Memory B cell (primary cell): ENCODE measurements at regions not wholly inside any gene's neighbourhood (a gene's known extent, or its start where the extent isn't known, plus 50 kb on each side); places are given as distances from the start of the nearest gene placed in this dataset.
"Not testable (repeated sequence)": the region's sequence is repeated elsewhere in the genome, so short reads cannot be mapped to it uniquely, and the experiment has no call there.

Experiments
- ATAC-seq: fragments of 150-1000 bp; cut with Tn5 transposase; 2 replicates; pipeline ENCODE4 v1.10.0; 2021; ENCODE audit warnings: low read depth, mild to moderate bottlenecking, moderate library complexity
- DNase-seq, 2 donors: peaks; one replicate each; pipeline ENCODE4 v3.0.0; 2022; ENCODE audit warnings: low spot score in 2 of 2
- H3K27ac Mint-ChIP-seq: one replicate; pipeline ENCODE4 v1.8.0; 2022; ENCODE audit warnings: mild to moderate bottlenecking, moderate library complexity, mixed read lengths
- H3K27me3 Mint-ChIP-seq: one replicate; pipeline ENCODE4 v1.8.0; 2022; ENCODE audit warnings: mixed read lengths
- H3K36me3 Mint-ChIP-seq: one replicate; pipeline ENCODE4 v1.8.0; 2022; ENCODE audit warnings: mild to moderate bottlenecking, mixed read lengths
- H3K4me1 Mint-ChIP-seq: one replicate; pipeline ENCODE4 v1.8.0; 2022; ENCODE audit warnings: mixed read lengths
- H3K4me3 Mint-ChIP-seq: one replicate; pipeline ENCODE4 v1.8.0; 2022; ENCODE audit warnings: mild to moderate bottlenecking, moderate library complexity, mixed read lengths
- H3K9me3 Mint-ChIP-seq: one replicate; pipeline ENCODE4 v1.8.0; 2022; ENCODE audit warnings: mixed read lengths

DNA sequence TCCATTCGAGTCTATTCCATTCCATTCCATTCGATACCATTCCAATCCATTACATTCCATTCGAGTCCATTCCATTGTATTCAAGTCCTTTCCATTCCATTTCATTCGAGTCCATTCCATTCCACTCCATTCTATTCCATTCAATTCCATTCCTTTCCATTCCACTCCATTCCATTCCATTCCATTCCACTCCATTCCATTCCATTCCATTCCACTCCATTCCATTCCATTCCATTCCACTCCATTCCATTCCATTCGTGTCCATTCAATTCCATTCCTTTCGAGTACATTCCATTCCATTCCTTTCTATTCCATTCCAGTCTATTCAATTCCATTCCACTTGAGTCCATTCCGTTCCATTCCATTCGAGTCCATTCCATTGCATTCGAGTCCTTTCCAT, 4805.2 kb upstream of the OR11H1 start:
- not testable (repeated sequence) for H3K27me3 Mint-ChIP-seq, DNase-seq, H3K4me3 Mint-ChIP-seq, ATAC-seq, H3K27ac Mint-ChIP-seq
- Mint-ChIP-seq H3K4me1 (peaks cover 17% of the 10 kb centered on the region), H3K36me3 (peaks cover 58% of the 10 kb centered on the region), H3K9me3 (peaks cover 92% of the 10 kb centered on the region)

DNA sequence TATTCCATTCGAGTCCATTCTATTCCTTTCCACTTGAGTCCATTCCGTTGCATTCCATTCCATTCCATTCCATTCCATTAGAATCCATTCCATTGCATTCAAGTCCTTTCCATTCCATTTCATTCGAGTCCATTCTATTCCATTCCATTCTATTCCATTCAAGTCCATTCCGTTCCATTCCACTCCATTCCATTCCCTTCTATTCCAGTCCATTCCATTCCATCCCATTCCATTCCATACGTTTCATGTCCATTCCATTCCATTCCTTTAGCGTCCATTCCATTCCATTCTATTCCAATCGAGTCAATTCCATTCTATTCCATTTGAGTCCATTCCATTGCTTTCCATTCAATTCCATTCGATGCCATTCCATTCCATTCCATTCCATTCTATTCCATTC, 4804.0 kb upstream of the OR11H1 start:
- H3K4me1 Mint-ChIP-seq, result peaks cover 21% of the 10 kb centered on the region
- not testable (repeated sequence) for DNase-seq, H3K4me3 Mint-ChIP-seq, ATAC-seq, H3K27me3 Mint-ChIP-seq, H3K27ac Mint-ChIP-seq
- peaks cover 92% of the 10 kb centered on the region for H3K9me3 Mint-ChIP-seq
- peaks cover 60% of the 10 kb centered on the region for H3K36me3 Mint-ChIP-seq

DNA sequence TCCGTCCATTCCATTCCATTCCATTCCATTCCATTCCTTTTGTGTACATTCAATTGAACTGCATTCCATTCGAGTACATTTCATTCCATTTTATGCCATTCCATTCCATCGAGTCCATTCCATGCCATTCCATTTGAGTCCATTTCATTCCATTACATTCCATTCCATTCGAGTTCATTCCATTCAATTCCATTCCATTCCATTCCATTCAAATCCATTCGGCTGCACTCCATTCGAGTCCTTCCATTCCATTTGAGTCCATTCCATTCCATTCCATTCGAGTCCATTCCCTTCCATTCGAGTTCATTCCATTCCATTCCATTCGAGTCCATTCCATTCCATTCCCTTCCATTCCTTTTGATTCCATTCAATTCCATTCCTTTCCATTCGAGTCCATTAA, 4800.6 kb upstream of the OR11H1 start:
- DNase-seq, result no peak
- Mint-ChIP-seq H3K4me3 (no peak overlapping the region), H3K27ac (no peak overlapping the region), H3K4me1 (peaks cover 17% of the 10 kb centered on the region), H3K36me3 (peaks cover 48% of the 10 kb centered on the region), H3K27me3 (no peaks in the 10 kb centered on the region), H3K9me3 (peaks cover 76% of the 10 kb centered on the region)
- ATAC-seq, result no peak

DNA sequence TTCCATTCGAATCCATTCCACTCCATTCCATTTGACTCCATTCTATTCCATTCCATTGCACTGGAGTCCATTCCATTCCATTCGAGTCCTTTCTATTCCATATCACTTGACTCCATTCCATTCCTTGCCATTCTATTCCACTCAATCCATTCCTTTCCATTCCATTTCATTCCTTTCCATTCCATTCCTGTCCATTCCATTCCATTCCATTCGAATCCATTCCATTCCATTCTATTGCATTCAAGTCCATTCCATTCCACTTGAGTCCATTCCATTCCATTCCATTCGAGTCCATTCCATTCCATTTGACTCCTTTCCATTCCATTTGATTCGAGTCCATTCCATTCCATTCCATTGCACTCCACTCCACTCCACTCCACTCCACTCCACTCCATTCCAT, 4798.0 kb upstream of the OR11H1 start:
- H3K36me3 Mint-ChIP-seq, result peaks cover 34% of the 10 kb centered on the region
- not testable (repeated sequence) for H3K27me3 Mint-ChIP-seq, DNase-seq, H3K4me3 Mint-ChIP-seq, H3K4me1 Mint-ChIP-seq, ATAC-seq, H3K27ac Mint-ChIP-seq
- H3K9me3 Mint-ChIP-seq, result peaks cover 55% of the 10 kb centered on the region

DNA sequence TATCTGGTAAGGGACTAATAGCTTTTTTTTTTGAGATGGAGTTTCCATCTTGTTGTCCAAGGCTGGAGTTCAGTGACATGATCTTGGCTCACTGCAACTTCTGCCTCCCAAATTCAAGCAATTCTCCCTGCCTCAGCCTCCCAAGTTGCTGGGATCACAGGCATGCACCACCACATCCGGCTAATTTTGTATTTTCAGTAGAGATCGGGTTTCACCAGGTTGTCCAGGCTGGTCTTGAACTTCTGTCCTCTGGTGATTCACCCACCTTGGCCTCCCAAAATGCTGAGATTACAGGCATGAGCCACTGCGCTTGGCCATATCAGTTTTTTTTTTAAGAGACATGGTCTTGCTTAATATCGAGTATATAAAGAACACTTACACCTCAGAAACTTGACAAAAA, 4797.3 kb upstream of the OR11H1 start:
- not testable (repeated sequence) for H3K4me3 Mint-ChIP-seq, ATAC-seq, DNase-seq, H3K27ac Mint-ChIP-seq, H3K27me3 Mint-ChIP-seq, H3K4me1 Mint-ChIP-seq
- Mint-ChIP-seq H3K9me3 (peaks cover 51% of the 10 kb centered on the region), H3K36me3 (peaks cover 33% of the 10 kb centered on the region)

DNA sequence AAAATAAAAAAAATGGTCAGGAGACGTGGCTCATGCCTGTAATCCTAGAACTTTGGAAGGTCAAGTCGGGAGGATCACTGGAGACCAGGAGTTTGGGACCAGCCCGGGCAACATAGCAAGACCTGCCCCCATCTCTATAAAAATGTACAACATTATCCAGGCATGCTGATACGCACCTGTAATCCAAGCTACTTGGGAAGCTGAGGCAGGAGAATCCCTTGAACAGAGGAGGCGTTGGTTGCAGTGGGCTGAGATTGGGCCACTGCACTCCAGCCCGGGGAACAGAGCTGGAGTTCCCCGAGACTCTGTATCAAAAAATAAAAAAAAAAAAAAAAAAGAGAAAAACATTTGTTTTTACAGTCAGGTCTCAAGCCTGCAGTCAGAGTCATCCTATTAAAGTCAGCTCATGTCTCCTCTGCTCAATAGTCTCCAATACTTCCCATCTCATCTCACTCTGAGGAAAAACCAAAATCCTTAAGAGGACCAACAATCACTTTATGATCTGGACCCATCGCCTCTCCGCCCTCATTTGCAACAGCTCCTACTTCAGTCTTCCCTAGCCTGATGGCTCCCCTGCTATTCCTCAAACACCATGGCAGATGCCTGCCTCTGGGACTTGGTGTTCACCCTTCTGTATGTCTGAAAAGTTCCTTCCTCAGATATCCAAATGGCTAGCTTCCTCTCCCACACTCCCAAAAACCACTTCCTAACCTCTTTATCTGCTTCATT, 4796.6 kb upstream of the OR11H1 start:
- not testable (repeated sequence) for H3K4me3 Mint-ChIP-seq, ATAC-seq, H3K4me1 Mint-ChIP-seq, H3K27me3 Mint-ChIP-seq, DNase-seq, H3K27ac Mint-ChIP-seq
- H3K36me3 Mint-ChIP-seq, result peaks cover 33% of the 10 kb centered on the region
- peaks cover 45% of the 10 kb centered on the region for H3K9me3 Mint-ChIP-seq

DNA sequence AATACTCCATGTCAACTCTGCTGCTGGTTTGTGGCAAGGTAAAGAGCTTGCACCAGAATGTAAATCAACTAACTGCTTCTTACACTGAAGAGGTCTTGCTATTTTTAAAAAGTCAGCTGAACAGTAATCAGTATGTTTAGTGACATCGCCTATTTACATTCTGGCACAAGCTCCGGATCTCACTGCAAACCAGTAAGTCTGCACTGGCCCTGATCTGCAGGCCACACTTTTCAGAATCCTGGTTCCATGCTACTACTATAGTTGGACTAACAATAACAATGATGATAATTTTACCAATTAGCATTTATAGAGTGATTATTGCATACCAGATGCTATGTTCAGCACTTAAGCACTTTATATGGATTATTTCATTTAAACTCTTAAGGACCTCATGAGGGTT, 4792.9 kb upstream of the OR11H1 start:
- H3K36me3 Mint-ChIP-seq, DNase-seq, H3K27me3 Mint-ChIP-seq, ATAC-seq, H3K4me1 Mint-ChIP-seq, H3K27ac Mint-ChIP-seq, H3K4me3 Mint-ChIP-seq: not testable (repeated sequence)
- peaks cover 22% of the 10 kb centered on the region for H3K9me3 Mint-ChIP-seq

DNA sequence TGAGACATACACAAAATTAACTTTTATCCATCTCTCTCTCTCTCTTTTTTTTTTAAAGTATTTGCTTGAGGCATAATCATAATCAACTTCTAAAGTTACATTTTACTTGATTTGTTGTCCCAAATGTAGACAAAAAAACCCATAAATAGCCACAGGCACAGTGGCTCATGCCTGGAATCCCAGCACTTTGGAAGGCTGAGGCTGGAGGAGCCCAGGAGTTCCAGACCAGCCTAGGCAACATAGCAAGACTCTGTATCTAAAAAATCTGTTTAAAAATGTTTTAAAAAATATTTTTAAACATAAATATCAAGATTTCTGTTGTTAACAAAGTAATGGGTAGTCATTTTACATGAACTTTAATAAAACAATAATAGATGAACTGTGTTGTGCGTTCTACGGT, 4791.1 kb upstream of the OR11H1 start:
- not testable (repeated sequence) for H3K4me1 Mint-ChIP-seq, H3K4me3 Mint-ChIP-seq, DNase-seq, H3K36me3 Mint-ChIP-seq, H3K27ac Mint-ChIP-seq, H3K27me3 Mint-ChIP-seq, ATAC-seq
- peaks cover 17% of the 10 kb centered on the region for H3K9me3 Mint-ChIP-seq

DNA sequence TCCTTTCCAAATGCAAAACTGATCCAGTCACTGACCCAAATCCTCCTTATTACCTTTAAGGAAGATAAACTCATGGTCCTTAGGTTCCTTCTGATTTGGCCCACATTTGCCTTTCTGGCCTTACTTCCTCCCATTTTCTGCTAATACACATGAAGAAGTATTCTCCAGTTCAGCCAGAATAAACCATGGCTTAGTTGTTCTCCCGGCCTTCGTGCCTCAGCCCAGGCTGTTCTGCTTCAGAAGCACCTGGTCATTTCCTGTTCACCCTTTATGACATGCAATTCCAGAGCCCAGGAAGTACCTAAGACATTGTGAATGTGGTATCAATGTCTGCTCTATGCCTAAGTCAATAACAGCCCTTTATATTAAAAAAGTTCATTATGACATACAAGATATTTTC, 4790.1 kb upstream of the OR11H1 start:
- H3K27me3 Mint-ChIP-seq, ATAC-seq, H3K36me3 Mint-ChIP-seq, DNase-seq, H3K4me1 Mint-ChIP-seq, H3K4me3 Mint-ChIP-seq, H3K27ac Mint-ChIP-seq: not testable (repeated sequence)
- peaks cover 20% of the 10 kb centered on the region for H3K9me3 Mint-ChIP-seq

DNA sequence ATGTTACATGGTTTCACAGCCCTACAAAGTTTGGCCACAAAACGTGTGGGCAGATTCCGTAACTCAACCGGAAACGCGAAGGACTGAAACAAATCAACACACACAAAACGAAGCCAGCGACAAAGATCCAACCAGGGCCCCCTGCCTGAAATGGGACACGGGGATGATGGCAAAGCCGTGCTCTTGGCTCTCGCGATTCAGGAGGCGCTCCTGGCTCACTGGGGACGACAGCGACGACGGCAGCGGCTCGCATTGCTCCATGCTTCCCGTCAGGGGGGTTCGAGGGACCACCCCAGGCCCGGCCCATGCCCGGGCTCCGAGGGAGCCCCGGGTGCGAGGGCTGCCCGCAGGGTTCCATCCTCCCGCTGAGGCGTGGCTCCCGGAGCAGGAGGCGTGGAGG, 4786.8 kb upstream of the OR11H1 start:
- no peaks in the 10 kb centered on the region for H3K4me1 Mint-ChIP-seq
- no peak for ATAC-seq
- peaks cover 24% of the 10 kb centered on the region for H3K9me3 Mint-ChIP-seq
- no peak overlapping the region for H3K4me3 Mint-ChIP-seq
- no peaks in the 10 kb centered on the region for H3K27me3 Mint-ChIP-seq
- no peak overlapping the region for H3K27ac Mint-ChIP-seq
- H3K36me3 Mint-ChIP-seq, result no peaks in the 10 kb centered on the region
- no peak for DNase-seq

DNA sequence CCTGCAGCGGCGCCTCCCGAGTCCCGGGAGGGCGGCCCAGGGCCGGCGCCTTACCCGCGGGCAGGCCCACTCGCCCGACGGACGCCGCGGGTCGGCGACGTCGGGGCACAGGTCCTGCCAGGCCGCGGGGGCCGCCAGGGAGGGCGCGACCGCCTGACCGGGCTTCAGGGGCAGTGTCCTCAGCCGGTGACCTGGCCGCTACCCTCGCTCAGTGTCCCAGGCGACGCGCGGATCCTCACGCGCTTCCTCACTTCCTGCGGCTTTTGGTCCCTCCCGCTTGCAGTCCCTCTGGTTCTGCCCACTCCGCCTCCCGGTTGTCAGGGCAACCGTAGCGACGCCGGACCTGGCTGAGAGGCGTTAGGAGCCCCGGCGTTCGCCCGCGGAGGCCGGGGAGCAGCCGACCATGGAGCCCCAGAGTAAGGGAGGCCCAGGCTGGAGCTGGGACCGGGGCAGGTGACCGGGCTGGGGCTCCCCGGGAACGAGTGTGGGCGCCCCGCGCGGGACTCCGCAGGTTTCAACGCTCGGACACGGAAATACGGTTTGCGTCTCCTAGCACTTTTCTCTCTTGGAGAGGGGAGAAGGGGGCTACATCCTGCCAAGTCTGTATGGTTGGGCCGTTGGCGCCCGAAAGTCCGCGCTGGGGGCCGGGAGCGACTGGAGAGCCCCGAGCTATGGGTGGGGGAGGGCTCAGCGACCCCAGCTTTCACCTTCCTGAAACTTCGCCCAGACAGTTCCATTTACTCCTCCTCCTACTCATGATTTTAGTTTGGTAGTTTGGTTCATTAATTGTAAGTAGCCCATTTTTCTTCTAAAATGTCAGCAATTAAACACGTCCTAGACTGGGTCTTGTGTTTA, 4786.0 kb upstream of the OR11H1 start:
- not testable (repeated sequence) for H3K27ac Mint-ChIP-seq, H3K36me3 Mint-ChIP-seq, DNase-seq, H3K4me3 Mint-ChIP-seq, H3K4me1 Mint-ChIP-seq, ATAC-seq, H3K27me3 Mint-ChIP-seq
- peaks cover 27% of the 10 kb centered on the region for H3K9me3 Mint-ChIP-seq

DNA sequence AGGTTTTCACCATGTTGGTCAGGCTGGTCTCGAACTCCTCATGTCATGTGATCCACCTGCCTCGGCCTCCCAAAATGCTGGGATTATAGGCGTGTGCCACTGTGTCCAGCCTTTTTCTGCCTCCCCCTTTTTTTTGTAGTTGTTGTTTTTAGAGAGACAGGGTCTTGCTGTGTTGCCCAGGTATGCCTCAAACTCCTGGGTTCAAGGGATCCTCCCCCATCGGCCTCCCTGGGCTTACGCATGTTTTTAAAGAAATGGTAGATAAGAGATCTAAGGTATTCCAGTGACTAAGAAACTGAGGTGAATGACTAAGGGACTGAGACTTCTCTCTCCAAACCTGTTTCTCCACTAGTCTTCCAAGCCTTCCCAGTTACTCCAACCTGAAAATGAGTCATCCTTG, 4781.6 kb upstream of the OR11H1 start:
- peaks cover 17% of the 10 kb centered on the region for H3K9me3 Mint-ChIP-seq

DNA sequence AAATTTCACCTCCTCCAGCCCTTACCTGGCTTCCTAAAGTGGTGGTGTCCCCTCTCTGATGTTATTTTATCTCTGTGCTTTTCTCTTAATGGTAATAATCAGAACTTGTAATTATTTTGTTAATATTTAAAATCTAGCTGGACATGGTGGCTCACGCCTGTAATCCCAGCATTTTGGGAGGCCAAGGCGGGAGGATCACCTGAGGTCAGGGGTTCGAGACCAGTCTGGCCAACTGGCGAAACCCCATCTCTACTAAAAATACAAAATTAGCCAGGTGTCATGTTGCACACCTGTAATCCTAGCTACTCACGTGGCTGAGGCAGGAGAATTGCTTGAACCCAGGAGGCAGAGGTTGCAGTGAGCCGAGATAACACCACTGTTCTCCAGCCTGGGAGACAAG, 4780.8 kb upstream of the OR11H1 start:
- H3K4me3 Mint-ChIP-seq, ATAC-seq, H3K27ac Mint-ChIP-seq, DNase-seq, H3K27me3 Mint-ChIP-seq, H3K4me1 Mint-ChIP-seq, H3K36me3 Mint-ChIP-seq: not testable (repeated sequence)
- H3K9me3 Mint-ChIP-seq, result peaks cover 21% of the 10 kb centered on the region

More for the DNA sequence above, 4781.6 kb upstream of the OR11H1 start:
- not testable (repeated sequence) for DNase-seq, H3K36me3 Mint-ChIP-seq, ATAC-seq, H3K4me1 Mint-ChIP-seq, H3K4me3 Mint-ChIP-seq, H3K27ac Mint-ChIP-seq, H3K27me3 Mint-ChIP-seq

DNA sequence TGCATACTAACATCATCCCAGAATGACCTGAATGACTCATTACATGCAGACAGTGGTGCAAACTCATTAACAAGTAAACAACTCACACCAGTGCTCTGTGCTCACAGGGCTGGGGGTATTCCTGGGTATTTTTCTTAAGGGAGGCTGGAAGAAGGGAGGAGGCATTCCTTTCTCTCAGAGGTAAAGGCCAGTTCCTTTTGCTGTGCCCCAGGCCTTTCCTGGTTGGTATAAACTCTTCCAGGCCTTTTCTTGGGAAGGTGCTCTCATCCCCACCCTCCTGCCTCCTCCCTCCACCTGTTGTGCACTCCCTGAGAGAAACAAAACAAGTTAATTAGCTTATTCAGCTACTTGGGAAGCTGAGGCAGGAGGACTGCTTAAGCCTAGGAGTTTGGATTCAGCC, 4779.2 kb upstream of the OR11H1 start:
- H3K9me3 Mint-ChIP-seq, result peaks cover 18% of the 10 kb centered on the region
- H3K27ac Mint-ChIP-seq, H3K36me3 Mint-ChIP-seq, H3K4me3 Mint-ChIP-seq, ATAC-seq, H3K27me3 Mint-ChIP-seq, H3K4me1 Mint-ChIP-seq, DNase-seq: not testable (repeated sequence)
